RWPE1 (cell line): ENCODE measurements at regions not wholly inside any gene's neighbourhood (a gene's known extent, or its start where the extent isn't known, plus 50 kb on each side); places are given as distances from the start of the nearest gene placed in this dataset.

ENCODE experiments used
- CTCF ChIA-PET: fragments of 350-600 bp; sonication (Branson Sonifier 250); formaldehyde crosslinking; extraction: SDS; loops from one replicate; lab custom pipeline; 2021; lab: Yijun Ruan, JAX
- POLR2A ChIA-PET: fragments of 400-600 bp; formaldehyde crosslinking; extraction: SDS; loops from one replicate; lab custom pipeline; 2020; ENCODE audit warnings: antibody characterized with exemption; ENCODE audit not compliant: low non-redundant PET; lab: Yijun Ruan, JAX
- DNase-seq: peaks from one replicate; pipeline ENCODE4 v3.0.0; 2012; ENCODE audit warnings: low spot score
- H3K27ac ChIP-seq: fragments of 450-650 bp; 2 replicates; pipeline ENCODE4 v1.5.1; 2017
- CTCF ChIP-seq: fragments of 450-650 bp; conservative IDR thresholded peaks from 2 replicates; pipeline ENCODE4 v1.5.1; 2017; ENCODE audit warnings: low read depth, mild to moderate bottlenecking

- no peak overlapping the region for H3K27ac ChIP-seq
- CTCF ChIA-PET: no interaction called here
- DNase-seq: peak; percentile 14
- POLR2A ChIA-PET: no interaction called here
- TF ChIP-seq CTCF: no peak
Measured at GRCh38 chr3:139772539-139773500, 95.0 kb upstream of the NMNAT3 start.

- TF ChIP-seq CTCF: no peak
- ChIA-PET CTCF (no interaction called here), POLR2A (no interaction called here)
- DNase-seq: no peak
- no peak overlapping the region for H3K27ac ChIP-seq
Measured at GRCh38 chr3:139771331-139771730, 93.6 kb upstream of the NMNAT3 start.

GRCh38 chr3:139770577-139770976, 92.8 kb upstream of the NMNAT3 start:
- TF ChIP-seq CTCF: no peak
- CTCF ChIA-PET: interaction anchor here (0.6 to 0.7 kb wide), 2 partner anchors 16 to 1061 kb away, joined by 3 read pairs; no protein-coding TSS in a partner anchor
- DNase-seq: no peak
- POLR2A ChIA-PET: no interaction called here
- no peak overlapping the region for H3K27ac ChIP-seq

- no peak overlapping the region for H3K27ac ChIP-seq
Measured at GRCh38 chr3:139769796-139770195, 92.0 kb upstream of the NMNAT3 start.

GRCh38 chr3:139764936-139765335, 87.2 kb upstream of the NMNAT3 start:
- ChIA-PET CTCF (interaction anchor here (0.6 kb wide), 1 partner anchor 178 kb away, joined by 3 read pairs; no protein-coding TSS in a partner anchor), POLR2A (no interaction called here)
- TF ChIP-seq CTCF: no peak
- DNase-seq: no peak
- no peak overlapping the region for H3K27ac ChIP-seq

More at GRCh38 chr3:139769796-139770195, 92.0 kb upstream of the NMNAT3 start:
- POLR2A ChIA-PET: no interaction called here
- TF ChIP-seq CTCF: no peak
- CTCF ChIA-PET: interaction anchor here (0.6 to 0.7 kb wide), 2 partner anchors 17 to 1062 kb away, joined by 3 read pairs; no protein-coding TSS in a partner anchor
- DNase-seq: no peak

GRCh38 chr3:139764069-139764905, 86.5 kb upstream of the NMNAT3 start:
- CTCF ChIA-PET: no interaction called here

More at GRCh38 chr3:139764069-139764905, 86.5 kb upstream of the NMNAT3 start:
- POLR2A ChIA-PET: no interaction called here
- no peak overlapping the region for H3K27ac ChIP-seq
- DNase-seq: no peak
- TF ChIP-seq CTCF: no peak
